Upper lobe of right lung (tissue), 1 donor: ENCODE measurements at regions not wholly inside any gene's neighbourhood (a gene's known extent, or its start where the extent isn't known, plus 50 kb on each side); places are given as distances from the start of the nearest gene placed in this dataset.
A peak's percentile ranks its signal among the peaks of the same experiment; 100 is the strongest.

Experiments
- ATAC-seq: fragments of 200-7000 bp; cut with Tn5 transposase; one replicate; pipeline ENCODE4 v1.9.1; 2020; ENCODE audit warnings: mild to moderate bottlenecking, moderate library complexity
- DNase-seq: peaks from one replicate; pipeline ENCODE4 v3.0.0-alpha.2; 2020
- H3K27ac ChIP-seq: fragments of 200-600 bp; one replicate; pipeline ENCODE4 v1.8.0; 2022
- H3K27me3 ChIP-seq: fragments of 200-600 bp; one replicate; pipeline ENCODE4 v1.8.0; 2022; ENCODE audit warnings: mild to moderate bottlenecking
- H3K36me3 ChIP-seq: fragments of 200-600 bp; one replicate; pipeline ENCODE4 v1.8.0; 2022
- H3K4me1 ChIP-seq: fragments of 200-600 bp; one replicate; pipeline ENCODE4 v1.8.0; 2022
- H3K4me3 ChIP-seq: fragments of 200-600 bp; one replicate; pipeline ENCODE4 v1.8.0; 2022; ENCODE audit warnings: mild to moderate bottlenecking
- H3K9me3 ChIP-seq: fragments of 200-600 bp; one replicate; pipeline ENCODE4 v1.8.0; 2022
- intact Hi-C: fragments of 100-400 bp; cut with DNase I; formaldehyde crosslinking; loops from one replicate; pipeline ENCODE4 v1.11.0; 2022
- TF ChIP-seq, protein P1 (sequence below): fragments of 200-600 bp; IDR thresholded peaks from one replicate; pipeline ENCODE4 v1.8.0; 2022; ENCODE audit warnings: antibody characterized with exemption
- donor health status: DM: no; HTN: yes; CAD: no; lungs with severe emphysema.

DNA sequence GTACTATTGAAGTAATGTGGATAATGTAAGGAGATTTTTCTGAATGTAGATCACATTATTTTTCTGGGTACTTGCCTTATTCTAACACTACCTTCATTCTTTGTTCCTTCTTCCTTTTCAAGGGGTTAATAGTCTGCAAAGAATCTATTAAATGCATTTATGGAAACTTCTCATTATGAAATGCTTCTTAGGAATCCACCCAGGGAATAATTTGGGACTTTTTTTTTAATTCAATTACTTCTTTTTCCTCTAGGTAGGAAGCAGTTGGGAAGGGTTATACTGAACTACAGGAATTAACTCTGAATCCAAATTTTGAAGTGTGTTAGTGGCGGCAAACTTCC is 173.1 kb downstream of the FOXA2 start:
- no peaks in the 10 kb centered on the region for H3K9me3 ChIP-seq
- DNase-seq (no peak), ATAC-seq (no peak)
- intact Hi-C loops = no loop called here
- no peaks in the 10 kb centered on the region for H3K36me3 ChIP-seq
- no peaks in the 10 kb centered on the region for H3K27me3 ChIP-seq
- no peak overlapping the region for H3K27ac ChIP-seq
- H3K4me1 ChIP-seq = no peaks in the 10 kb centered on the region
- no peak overlapping the region for H3K4me3 ChIP-seq
- TF ChIP-seq, protein P1, sequence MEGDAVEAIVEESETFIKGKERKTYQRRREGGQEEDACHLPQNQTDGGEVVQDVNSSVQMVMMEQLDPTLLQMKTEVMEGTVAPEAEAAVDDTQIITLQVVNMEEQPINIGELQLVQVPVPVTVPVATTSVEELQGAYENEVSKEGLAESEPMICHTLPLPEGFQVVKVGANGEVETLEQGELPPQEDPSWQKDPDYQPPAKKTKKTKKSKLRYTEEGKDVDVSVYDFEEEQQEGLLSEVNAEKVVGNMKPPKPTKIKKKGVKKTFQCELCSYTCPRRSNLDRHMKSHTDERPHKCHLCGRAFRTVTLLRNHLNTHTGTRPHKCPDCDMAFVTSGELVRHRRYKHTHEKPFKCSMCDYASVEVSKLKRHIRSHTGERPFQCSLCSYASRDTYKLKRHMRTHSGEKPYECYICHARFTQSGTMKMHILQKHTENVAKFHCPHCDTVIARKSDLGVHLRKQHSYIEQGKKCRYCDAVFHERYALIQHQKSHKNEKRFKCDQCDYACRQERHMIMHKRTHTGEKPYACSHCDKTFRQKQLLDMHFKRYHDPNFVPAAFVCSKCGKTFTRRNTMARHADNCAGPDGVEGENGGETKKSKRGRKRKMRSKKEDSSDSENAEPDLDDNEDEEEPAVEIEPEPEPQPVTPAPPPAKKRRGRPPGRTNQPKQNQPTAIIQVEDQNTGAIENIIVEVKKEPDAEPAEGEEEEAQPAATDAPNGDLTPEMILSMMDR = no peak

DNA sequence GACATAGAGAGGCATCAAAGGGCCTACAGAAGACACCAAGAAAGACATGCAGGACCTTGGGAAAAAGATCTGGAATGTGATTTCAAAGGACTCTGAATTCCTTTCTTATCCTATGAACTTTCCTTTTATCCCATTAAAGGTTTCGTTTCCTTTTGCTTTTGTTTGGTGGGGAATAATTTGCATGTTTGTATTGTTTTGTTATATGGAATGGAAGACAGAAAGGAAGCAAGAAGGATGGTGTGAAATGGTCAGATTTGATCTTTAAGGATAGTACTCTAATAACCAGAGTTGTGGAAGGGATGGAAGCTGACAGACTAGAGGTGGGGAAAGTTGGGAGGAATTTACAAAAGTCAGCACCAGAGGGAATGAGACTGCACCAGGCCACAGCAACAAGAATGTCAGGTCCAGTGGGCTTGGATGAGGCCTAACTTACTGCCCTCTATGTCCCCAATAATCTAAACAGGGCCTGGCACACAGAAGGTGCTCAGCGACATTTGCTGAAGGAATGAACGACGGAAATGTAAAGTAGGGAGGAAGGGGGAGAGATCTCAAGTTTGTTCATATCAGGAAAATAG is 173.7 kb downstream of the FOXA2 start:
- H3K4me1 ChIP-seq = no peaks in the 10 kb centered on the region
- TF ChIP-seq, protein P1 = no peak
- H3K4me3 ChIP-seq = no peak overlapping the region
- peak overlapping the region; percentile 12 for H3K27ac ChIP-seq
- H3K27me3 ChIP-seq = no peaks in the 10 kb centered on the region
- H3K9me3 ChIP-seq = no peaks in the 10 kb centered on the region
- no peaks in the 10 kb centered on the region for H3K36me3 ChIP-seq
- DNase-seq (no peak), ATAC-seq (no peak)
- intact Hi-C loops = no loop called here

DNA sequence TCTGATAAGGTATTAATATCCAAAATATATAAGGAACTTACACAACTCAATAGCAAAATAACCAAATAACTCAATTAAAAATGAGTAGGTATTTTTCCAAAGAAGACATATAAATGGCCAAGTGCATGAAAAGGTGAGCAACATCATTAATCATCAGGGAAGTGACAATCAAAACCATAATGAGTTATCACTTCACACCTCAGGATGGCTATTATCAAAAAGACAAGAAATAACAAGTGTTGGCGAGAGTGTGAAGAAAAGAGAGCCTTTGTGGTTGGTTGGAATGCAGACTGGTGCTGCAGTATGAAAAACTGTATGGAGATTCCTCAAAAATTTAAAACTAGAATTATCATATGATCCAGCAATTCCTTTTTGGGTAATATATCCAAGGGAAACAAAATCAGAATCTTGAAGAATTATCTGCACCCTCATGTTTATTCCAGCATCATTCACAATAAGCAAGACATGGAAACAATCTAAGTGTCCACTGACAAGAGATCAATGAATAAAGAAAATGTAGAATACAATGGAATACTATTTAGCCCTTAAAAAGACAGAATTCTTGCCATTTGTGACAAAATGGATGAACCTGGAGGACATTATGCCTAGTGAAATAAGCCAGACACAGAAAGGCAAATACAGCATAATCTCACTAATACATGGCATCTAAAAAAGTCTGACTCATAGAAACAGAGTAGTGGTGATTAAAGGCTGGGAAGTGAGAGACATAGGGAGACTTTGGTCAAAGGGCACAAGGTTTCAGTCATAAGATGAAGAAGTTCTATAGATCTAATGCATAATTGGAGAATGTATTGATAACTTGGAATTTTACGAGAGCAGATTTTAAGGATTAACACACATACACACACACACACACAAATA is 175.6 kb downstream of the FOXA2 start:
- H3K9me3 ChIP-seq = no peaks in the 10 kb centered on the region
- H3K4me3 ChIP-seq = no peak overlapping the region
- no peaks in the 10 kb centered on the region for H3K36me3 ChIP-seq
- TF ChIP-seq, protein P1 = no peak
- DNase-seq = no peak
- H3K27ac ChIP-seq = no peak overlapping the region
- peaks cover 7% of the 10 kb centered on the region for H3K4me1 ChIP-seq
- intact Hi-C loops = no loop called here
- H3K27me3 ChIP-seq = no peaks in the 10 kb centered on the region
- ATAC-seq = no peak

DNA sequence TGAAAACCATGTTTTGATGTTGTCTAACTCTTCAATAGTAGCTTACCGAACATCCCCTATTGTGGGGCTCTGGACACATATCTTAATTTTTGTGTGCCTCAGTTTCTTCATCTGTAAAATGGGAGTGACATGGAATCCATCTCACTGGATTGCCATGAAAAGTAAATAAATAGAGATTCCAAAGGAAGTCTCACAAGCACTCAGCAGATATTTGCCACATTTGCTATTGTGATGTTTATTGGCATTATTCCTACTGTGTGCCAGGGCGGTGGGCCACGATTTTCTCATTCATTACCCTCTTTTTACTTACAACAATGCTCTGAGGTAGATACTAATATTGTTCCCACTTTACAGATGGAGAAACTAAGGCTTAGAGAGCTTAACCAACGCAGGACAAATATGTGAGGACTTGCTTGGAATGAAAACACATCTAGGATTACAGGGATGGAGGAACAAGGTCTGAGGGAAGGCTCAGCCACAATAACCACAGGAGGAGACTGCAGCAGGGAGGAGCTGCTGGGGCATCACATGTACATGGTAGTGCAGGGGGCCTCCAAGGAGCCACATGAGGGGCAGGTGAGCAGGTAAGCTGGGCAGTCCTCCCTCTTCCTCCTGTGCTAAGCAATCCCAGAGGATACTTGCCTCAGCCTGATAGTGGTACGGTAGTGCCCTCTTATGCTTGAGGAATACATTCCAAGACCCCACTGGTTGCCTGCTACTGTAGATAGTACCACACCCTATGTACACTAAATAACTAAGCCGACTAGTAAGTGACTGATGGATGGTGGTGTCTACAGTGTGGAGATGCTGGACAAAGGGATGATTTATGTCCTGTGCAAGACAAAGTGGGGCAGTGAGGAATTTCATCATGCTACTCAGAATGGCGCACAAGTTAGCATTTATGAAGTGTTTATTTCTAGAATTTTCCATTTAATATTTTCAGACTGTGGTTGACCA is 176.9 kb downstream of the FOXA2 start:
- DNase-seq = no peak
- TF ChIP-seq, protein P1 = no peak
- no peaks in the 10 kb centered on the region for H3K9me3 ChIP-seq
- H3K4me3 ChIP-seq = no peak overlapping the region
- intact Hi-C loops = no loop called here
- no peak for ATAC-seq
- H3K4me1 ChIP-seq = peaks cover 9% of the 10 kb centered on the region
- H3K27ac ChIP-seq = no peak overlapping the region
- H3K36me3 ChIP-seq = no peaks in the 10 kb centered on the region
- H3K27me3 ChIP-seq = no peaks in the 10 kb centered on the region

DNA sequence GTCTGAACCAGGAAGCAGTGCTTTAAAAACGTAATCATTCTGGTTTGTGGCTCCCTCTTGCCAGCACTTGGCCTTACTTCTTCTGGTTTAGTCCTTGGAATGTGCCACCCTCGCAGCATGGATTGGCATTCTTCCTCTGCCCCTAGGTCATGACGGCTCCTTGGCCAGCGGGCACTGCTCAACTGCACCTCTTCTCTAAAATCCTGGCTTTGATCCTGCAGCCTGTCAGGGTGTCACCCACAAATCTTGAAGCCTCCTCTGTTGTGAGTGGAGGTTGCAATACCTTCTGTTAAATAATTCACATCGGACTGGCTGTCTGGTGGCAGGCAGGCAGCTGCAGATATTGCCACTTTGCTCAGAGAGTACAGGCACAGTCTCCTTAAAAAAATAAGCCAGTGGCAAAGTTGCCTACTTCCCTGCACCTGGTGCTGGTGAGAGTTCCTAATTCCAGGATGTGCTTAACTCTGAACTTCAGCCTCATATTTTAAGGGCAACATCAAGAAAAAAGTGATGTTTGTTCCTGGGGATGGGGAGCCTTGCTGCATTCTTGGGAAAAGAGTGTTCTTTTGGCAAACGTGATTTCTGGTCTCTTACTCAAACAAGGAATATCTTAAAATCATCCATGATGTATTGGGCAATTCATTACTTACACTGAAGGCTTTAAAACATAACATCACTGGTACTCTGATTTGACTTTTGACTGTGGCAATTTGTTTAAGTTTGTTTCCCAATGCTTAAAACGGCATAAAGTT is 179.8 kb downstream of the FOXA2 start:
- ATAC-seq = peak; percentile 61
- Histone ChIP-seq H3K9me3 (no peaks in the 10 kb centered on the region), H3K27me3 (no peaks in the 10 kb centered on the region), H3K36me3 (no peaks in the 10 kb centered on the region), H3K4me1 (peaks cover 9% of the 10 kb centered on the region), H3K4me3 (peak overlapping the region; percentile 33), H3K27ac (peak overlapping the region; percentile 71)
- intact Hi-C loops = no loop called here
- TF ChIP-seq, protein P1 = no peak
- DNase-seq = no peak
